H54 (cell line): ENCODE measurements at regions not wholly inside any gene's neighbourhood (a gene's known extent, or its start where the extent isn't known, plus 50 kb on each side); places are given as distances from the start of the nearest gene placed in this dataset.
"Not testable (repeated sequence)": the region's sequence is repeated elsewhere in the genome, so short reads cannot be mapped to it uniquely, and the experiment has no call there.

ENCODE experiments used
- DNase-seq: peaks from one replicate; pipeline ENCODE4 v3.0.0; 2011; ENCODE audit warnings: low spot score, mixed read lengths; ENCODE audit not compliant: insufficient read length
- FAIRE-seq: peaks from 3 replicates; lab custom pipeline; 2011; peaks lifted over from hg19 to GRCh38; lab: Jason Lieb, UNC
- POLR2A ChIP-seq: IDR thresholded peaks from 2 replicates; pipeline ENCODE4 v1.6.1; 2011; ENCODE audit warnings: low read depth, mild to moderate bottlenecking, low read length

- DNase-seq (no peak), FAIRE-seq (no peak)
- TF ChIP-seq POLR2A = no peak
Observed at GRCh38 chr4:132614682-132615081, 534.4 kb upstream of the PCDH10 start.

DNA sequence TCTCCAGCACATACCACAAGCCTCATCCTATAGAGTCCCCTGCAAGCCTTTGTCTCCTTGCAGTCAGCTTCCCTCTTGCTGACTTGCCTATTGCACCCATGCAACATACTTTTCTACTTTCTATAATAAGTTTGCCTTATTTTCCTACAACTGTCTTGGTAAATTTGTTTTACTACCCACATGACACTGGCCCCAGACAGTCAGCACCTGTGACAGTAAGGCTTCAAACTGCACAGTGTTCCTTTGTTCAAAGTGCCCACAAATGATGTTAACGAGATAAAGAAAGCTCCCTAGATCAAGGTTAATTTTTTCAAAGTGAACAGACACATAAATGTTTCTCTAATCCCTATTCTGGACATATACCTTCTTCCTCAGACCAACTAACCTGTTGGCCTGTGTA lies 529.1 kb upstream of the PCDH10 start:
- FAIRE-seq (no peak), DNase-seq (no peak)
- TF ChIP-seq POLR2A = no peak

- FAIRE-seq (peak; percentile 66), DNase-seq (no peak)
- TF ChIP-seq POLR2A = no peak
Observed at GRCh38 chr4:132642016-132642817, 506.9 kb upstream of the PCDH10 start.

DNA sequence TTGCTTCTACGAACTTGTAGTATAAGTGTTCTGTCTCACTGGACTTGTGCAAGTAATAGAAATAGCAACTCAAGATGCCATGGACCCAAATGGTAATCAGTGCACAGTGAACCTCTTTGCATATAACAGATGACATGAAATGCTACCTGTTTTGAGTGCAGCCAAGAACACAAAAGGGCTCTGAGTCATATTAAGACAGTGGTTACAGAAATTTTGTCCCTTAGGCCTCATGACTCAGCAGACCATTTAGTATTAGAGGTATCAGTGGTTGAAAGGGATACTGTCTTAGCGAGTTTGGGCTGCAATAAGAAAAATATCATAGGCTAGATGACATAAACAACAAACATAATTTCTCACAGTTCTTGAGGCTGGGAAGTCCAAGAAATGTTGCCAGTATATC lies 502.9 kb upstream of the PCDH10 start:
- DNase-seq (no peak), FAIRE-seq (no peak)
- TF ChIP-seq POLR2A = no peak

DNA sequence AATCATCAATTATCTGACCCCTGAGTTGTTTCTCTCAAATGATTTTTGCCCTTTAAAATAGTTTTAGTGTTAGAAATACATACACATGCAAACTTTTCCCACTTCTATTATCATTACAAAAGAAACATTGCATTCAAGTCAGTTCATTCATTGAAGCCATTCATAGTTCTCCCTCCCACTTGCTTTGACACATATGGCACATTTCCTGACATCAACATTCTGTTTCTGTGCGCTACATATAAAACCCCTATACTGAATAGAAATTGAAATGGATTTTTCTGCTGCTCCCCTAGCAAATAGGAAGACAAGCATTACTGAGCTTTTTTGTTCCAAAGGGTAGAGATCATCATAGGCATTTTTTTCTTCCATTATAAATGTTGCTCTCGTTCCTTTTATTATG lies 497.9 kb upstream of the PCDH10 start:
- FAIRE-seq (no peak), DNase-seq (no peak)
- no peak for TF ChIP-seq POLR2A

GRCh38 chr4:132660181-132660580 lies 488.9 kb upstream of the PCDH10 start:
- FAIRE-seq (no peak), DNase-seq (no peak)
- TF ChIP-seq POLR2A = no peak

DNA sequence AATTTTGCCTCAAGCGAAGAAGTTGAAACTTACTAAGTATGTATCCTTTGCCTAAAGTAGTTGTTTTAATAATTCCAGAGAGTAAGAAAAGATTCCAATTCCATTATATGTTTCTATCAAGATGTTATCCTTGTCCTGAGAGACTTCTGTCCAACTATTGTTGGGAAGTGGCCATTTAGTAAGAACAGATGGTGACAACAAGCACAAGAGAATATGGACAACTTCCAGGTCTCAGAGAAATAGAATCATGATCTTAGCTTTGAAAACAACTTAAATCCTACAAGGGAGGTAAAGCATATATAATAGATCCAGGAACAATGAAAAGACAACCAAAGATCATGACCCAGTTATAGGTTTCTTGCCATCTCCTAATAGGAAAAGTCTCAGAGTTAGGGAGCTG lies 486.6 kb upstream of the PCDH10 start:
- no peak for FAIRE-seq
- no peak for DNase-seq
- TF ChIP-seq POLR2A = no peak

- no peak for TF ChIP-seq POLR2A
- no peak for DNase-seq
Observed at GRCh38 chr4:132669786-132670185, 479.3 kb upstream of the PCDH10 start.

DNA sequence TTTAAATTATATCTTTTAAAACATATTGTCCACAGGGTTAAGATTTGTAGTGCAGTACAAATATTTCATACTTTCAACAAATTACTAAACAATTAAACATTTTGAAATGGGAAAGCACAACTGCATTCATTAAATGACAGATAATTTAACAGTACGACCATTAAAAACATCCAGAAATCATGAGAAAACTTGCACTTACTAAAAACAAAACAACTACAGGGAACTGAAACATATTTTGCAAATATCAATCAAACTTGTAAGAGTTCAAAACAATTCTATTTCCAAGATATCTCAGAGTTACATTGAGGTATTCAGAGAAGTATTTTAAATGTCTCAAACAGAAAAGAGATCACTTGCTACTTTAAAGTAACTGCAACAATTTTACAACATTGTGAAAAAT lies 478.5 kb upstream of the PCDH10 start:
- DNase-seq (no peak), FAIRE-seq (no peak)
- no peak for TF ChIP-seq POLR2A

More at GRCh38 chr4:132669786-132670185, 479.3 kb upstream of the PCDH10 start:
- FAIRE-seq = no peak

- FAIRE-seq (no peak), DNase-seq (no peak)
- TF ChIP-seq POLR2A = no peak
Observed at GRCh38 chr4:132683957-132684356, 465.1 kb upstream of the PCDH10 start.

DNA sequence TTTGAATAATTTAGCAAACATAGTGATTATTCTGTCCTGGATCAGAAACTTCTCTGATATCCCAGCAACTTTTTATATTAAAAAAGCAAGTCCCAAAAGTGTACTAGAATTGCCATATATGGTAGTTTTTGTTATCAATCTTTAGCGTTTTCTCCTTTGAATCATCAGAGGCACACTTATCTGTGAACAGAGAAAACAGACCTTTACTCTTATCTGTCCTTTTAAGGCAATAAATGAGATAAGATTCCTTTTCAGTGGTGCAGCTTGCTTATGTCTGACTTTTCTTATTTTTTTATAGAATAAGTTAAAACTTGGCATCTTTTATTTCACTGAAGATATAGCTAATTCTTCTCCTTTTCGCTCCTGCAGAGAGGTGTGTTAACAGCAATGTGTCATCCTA lies 458.1 kb upstream of the PCDH10 start:
- TF ChIP-seq POLR2A = no peak
- DNase-seq = no peak
- FAIRE-seq = no peak

DNA sequence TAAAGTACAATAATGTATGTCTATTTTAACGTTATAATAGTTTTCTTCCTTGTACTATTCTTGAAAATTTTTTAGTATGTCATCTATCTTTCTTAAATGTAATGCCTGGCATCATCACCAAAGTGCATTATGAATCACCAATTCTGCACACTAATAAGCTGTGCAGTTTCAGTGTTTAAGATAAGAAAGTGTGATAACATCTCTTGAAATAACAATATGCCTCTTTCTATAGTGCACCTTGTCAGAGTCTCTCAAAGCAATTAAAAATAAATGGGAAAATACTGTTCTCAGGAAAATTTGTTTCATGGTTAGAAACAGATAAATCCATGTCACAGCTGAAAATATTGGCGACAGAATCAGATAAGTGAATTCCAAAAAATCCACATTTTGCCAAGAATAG lies 457.4 kb upstream of the PCDH10 start:
- DNase-seq (no peak), FAIRE-seq (no peak)
- no peak for TF ChIP-seq POLR2A

- DNase-seq = no peak
- TF ChIP-seq POLR2A = no peak
Observed at GRCh38 chr4:132694775-132695174, 454.3 kb upstream of the PCDH10 start.

GRCh38 chr4:132697505-132697904 lies 451.6 kb upstream of the PCDH10 start:
- FAIRE-seq, DNase-seq: not testable (repeated sequence)

More at GRCh38 chr4:132694775-132695174, 454.3 kb upstream of the PCDH10 start:
- no peak for FAIRE-seq

DNA sequence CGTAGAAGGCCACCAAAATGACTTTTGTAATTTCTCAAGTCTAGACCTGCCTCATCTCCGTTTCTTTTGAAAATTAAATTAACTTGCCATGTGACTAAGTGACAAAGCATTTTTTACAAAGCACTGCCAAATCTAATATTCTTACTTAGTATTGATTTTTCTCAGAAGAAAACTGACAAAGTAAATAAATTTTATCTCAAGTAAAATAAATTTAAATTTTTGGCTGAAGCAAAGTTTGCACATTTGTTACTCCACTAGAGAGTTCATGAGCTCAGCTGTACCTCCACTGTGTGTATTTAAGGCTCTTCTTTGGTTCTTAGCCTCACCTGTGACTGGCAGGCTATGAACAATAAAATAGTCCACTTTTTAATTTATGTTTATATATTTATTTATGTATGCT lies 441.1 kb upstream of the PCDH10 start:
- TF ChIP-seq POLR2A = no peak
- DNase-seq (no peak), FAIRE-seq (no peak)

- FAIRE-seq = no peak
- no peak for DNase-seq
- TF ChIP-seq POLR2A = no peak
Observed at GRCh38 chr4:132709056-132709455, 440.0 kb upstream of the PCDH10 start.
